A673 (cell line): ENCODE measurements at regions not wholly inside any gene's neighbourhood (a gene's known extent, or its start where the extent isn't known, plus 50 kb on each side); places are given as distances from the start of the nearest gene placed in this dataset.

Experiments
- CTCF ChIP-seq: fragments of 300-800, 200-600 bp; sonication (generic); conservative IDR thresholded peaks from 2 replicates; pipeline ENCODE4 v1.5.1; 2017; ENCODE audit warnings: low read depth, mild to moderate bottlenecking, antibody characterized with exemption, low read length, moderate library complexity, mixed read lengths
- EZH2 ChIP-seq: fragments of 200-600 bp; sonication (generic); IDR thresholded peaks from 2 replicates; pipeline ENCODE4 v1.6.1; 2017; ENCODE audit warnings: borderline replicate concordance, low read depth, mild to moderate bottlenecking, mixed read lengths, antibody characterized with exemption, low read length; ENCODE audit not compliant: poor library complexity, severe bottlenecking

- TF ChIP-seq CTCF (no peak), EZH2 (no peak)
Measured at GRCh38 chr17:5789528-5789927, 205.2 kb upstream of the NLRP1 start.
